Panc1 (cell line): ENCODE measurements at regions not wholly inside any gene's neighbourhood (a gene's known extent, or its start where the extent isn't known, plus 50 kb on each side); places are given as distances from the start of the nearest gene placed in this dataset.

Source experiments
- ATAC-seq: fragments of 200-7000 bp; cut with Tn5 transposase; 2 replicates; pipeline ENCODE4 v1.9.1; 2020; ENCODE audit warnings: mild to moderate bottlenecking, moderate library complexity
- BruUV-seq: library from RNA; stranded (reverse); fragments of 400-500 nt; replicated peaks from 2 replicates; lab custom pipeline; 2021; lab: Mats Ljungman, UMichigan
- CTCF ChIA-PET: fragments of 300-600 bp; sonication (Branson Sonifier 250); formaldehyde crosslinking; loops from one replicate; lab custom pipeline; 2022; ENCODE audit warnings: antibody characterized with exemption; lab: Charles Lee
- POLR2A ChIA-PET: fragments of 300-600 bp; sonication (Branson Sonifier 250); formaldehyde crosslinking; loops from one replicate; lab custom pipeline; 2022; ENCODE audit warnings: antibody characterized with exemption; lab: Charles Lee
- DNase-seq: peaks from one replicate; pipeline ENCODE4 v3.0.0-alpha.2; 2010; ENCODE audit warnings: low read depth, low spot score
- H3K27ac ChIP-seq: 2 replicates; pipeline ENCODE4 v1.5.1; 2011; ENCODE audit warnings: mild to moderate bottlenecking, low read length, inconsistent platforms
- H3K27me3 ChIP-seq: fragments of 200-500 bp; sonication (Bioruptor generic); 2 replicates; pipeline ENCODE4 v1.6.0; 2014; ENCODE audit warnings: low read length, inconsistent platforms; ENCODE audit not compliant: control insufficient read depth, insufficient read depth
- H3K36me3 ChIP-seq: fragments of 200-500 bp; sonication (Bioruptor generic); 2 replicates; pipeline ENCODE4 v1.5.1; 2014; ENCODE audit warnings: inconsistent platforms, mild to moderate bottlenecking, low read length, moderate library complexity; ENCODE audit not compliant: control insufficient read depth, insufficient read depth
- H3K4me1 ChIP-seq: 2 replicates; pipeline ENCODE4 v1.5.1; 2011; ENCODE audit warnings: inconsistent platforms, mild to moderate bottlenecking, low read length, moderate library complexity; ENCODE audit not compliant: control insufficient read depth, insufficient read depth
- H3K4me3 ChIP-seq, 2 experiments: 2 replicates each; pipeline ENCODE4 v1.5.1; 2011 to 2012; ENCODE audit warnings: low read depth in 2 of 2, low read length in 2 of 2, mild to moderate bottlenecking in 2 of 2, inconsistent platforms in 1 of 2, moderate library complexity in 1 of 2
- H3K9me3 ChIP-seq: fragments of 200-500 bp; sonication (Bioruptor generic); 2 replicates; pipeline ENCODE4 v1.5.1; 2014; ENCODE audit warnings: low read depth, mild to moderate bottlenecking, inconsistent platforms, low read length, moderate library complexity; ENCODE audit not compliant: control insufficient read depth, insufficient read depth
- CTCF ChIP-seq: fragments of 450-650 bp; IDR thresholded peaks from 2 replicates; pipeline ENCODE4 v1.5.1; 2017; ENCODE audit warnings: mild to moderate bottlenecking
- POLR2AphosphoS5 ChIP-seq: IDR thresholded peaks from 2 replicates; pipeline ENCODE4 v1.6.1; 2012; ENCODE audit warnings: mild to moderate bottlenecking, low read depth, low read length, moderate library complexity
- REST ChIP-seq, 2 experiments: IDR thresholded peaks; 2 replicates each; pipeline ENCODE4 v1.6.1; 2011 to 2012; ENCODE audit warnings: low read depth in 2 of 2, control low read depth in 1 of 2, low read length in 1 of 2, mild to moderate bottlenecking in 1 of 2, moderate library complexity in 1 of 2; ENCODE audit not compliant: insufficient read depth in 1 of 2
- SIN3A ChIP-seq: IDR thresholded peaks from 2 replicates; pipeline ENCODE4 v1.6.1; 2012; ENCODE audit warnings: low read depth, mild to moderate bottlenecking, low read length, moderate library complexity, borderline replicate concordance; ENCODE audit not compliant: insufficient read depth
- TCF7L2 ChIP-seq: IDR thresholded peaks from 2 replicates; pipeline ENCODE4 v1.6.1; 2011; ENCODE audit warnings: mild to moderate bottlenecking, low read depth, low read length, inconsistent platforms
- in situ Hi-C: cut with HindIII; loops from 2 replicates; pipeline ENCODE4 v1.10.0; 2016; ENCODE audit warnings: low sequenced_read_pairs, low pct_unique_long_range_greater_than_20kb
- intact Hi-C: fragments of 100-400 bp; cut with micrococcal nuclease; formaldehyde crosslinking; loops from one replicate; pipeline ENCODE4 v1.10.0; 2022; ENCODE audit not compliant: unreplicated experiment

- Histone ChIP-seq H3K36me3 (no peaks in the 10 kb centered on the region), H3K4me3 (peak overlapping the region in 1 of 2 experiments; percentile 9; a peak in 1 of 4 replicates), H3K27me3 (no peaks in the 10 kb centered on the region), H3K27ac (peak overlapping the region; percentile 97), H3K9me3 (no peaks in the 10 kb centered on the region), H3K4me1 (peaks cover 57% of the 10 kb centered on the region)
- intact Hi-C loops: loop anchor here (5.0 kb wide), 1 partner anchor 60 kb away; no protein-coding TSS in a partner anchor
- POLR2A ChIA-PET: interaction anchor here (0.6 to 0.7 kb wide), 2 partner anchors 14 to 98 kb away, joined by 4 to 9 read pairs; no protein-coding TSS in a partner anchor
- CTCF ChIA-PET: interaction anchor here (0.6 to 0.9 kb wide), 4 partner anchors 13 to 159 kb away, joined by 3 to 4 read pairs (median 3); no protein-coding TSS in a partner anchor
- TF ChIP-seq SIN3A (no peak), POLR2AphosphoS5 (no peak), REST (IDR thresholded peaks at IDR 0.05; ENCODE audit: insufficient read depth in 1 of 2, low read depth in 2 of 2, low read length in 1 of 2) (no peak), TCF7L2 (no peak), CTCF (no peak)
- ATAC-seq (no peak), DNase-seq (peak; percentile 10)
- in situ Hi-C loops: no loop called here
- BruUV-seq: no TSS peak
Observed at GRCh38 chr1:19011845-19012231, 55.4 kb upstream of the IFFO2 start.

GRCh38 chr1:19010995-19011844 is 54.7 kb upstream of the IFFO2 start:
- ChIA-PET CTCF (interaction anchor here (0.6 to 0.9 kb wide), 2 partner anchors 55 to 103 kb away, joined by 3 to 9 read pairs; no protein-coding TSS in a partner anchor), POLR2A (interaction anchor here (0.6 kb wide), 1 partner anchor 15 kb away, joined by 9 read pairs; no protein-coding TSS in a partner anchor)
- no peaks in the 10 kb centered on the region for H3K9me3 ChIP-seq
- ATAC-seq (peak; percentile 80), DNase-seq (peak; percentile 96)
- H3K27me3 ChIP-seq: no peaks in the 10 kb centered on the region
- H3K4me1 ChIP-seq: peaks cover 58% of the 10 kb centered on the region
- intact Hi-C loops: loop anchor here (5.0 kb wide), 1 partner anchor 59 kb away; no protein-coding TSS in a partner anchor
- in situ Hi-C loops: no loop called here
- peak overlapping the region; percentile 97 for H3K27ac ChIP-seq
- H3K4me3 ChIP-seq: peak overlapping the region; percentile 16 to 23
- 0 out of 2 replicates have a peak, but pooled peaks have one; percentile 48 for TF ChIP-seq SIN3A
- peak; percentile 99 for TF ChIP-seq TCF7L2
- TF ChIP-seq POLR2AphosphoS5: peak; percentile 81
- TF ChIP-seq REST (IDR thresholded peaks at IDR 0.05; ENCODE audit: insufficient read depth in 1 of 2, low read depth in 2 of 2, low read length in 1 of 2): no peak
- BruUV-seq: no TSS peak
- no peaks in the 10 kb centered on the region for H3K36me3 ChIP-seq
